PC-9 (cell line): ENCODE measurements at regions not wholly inside any gene's neighbourhood (a gene's known extent, or its start where the extent isn't known, plus 50 kb on each side); places are given as distances from the start of the nearest gene placed in this dataset.
A peak's percentile ranks its signal among the peaks of the same experiment; 100 is the strongest.

Source experiments
- BruUV-seq: library from RNA; stranded (reverse); fragments of 400-500 nt; replicated peaks from 2 replicates; lab custom pipeline; 2021; lab: Mats Ljungman, UMichigan
- CTCF ChIA-PET: fragments of 300-600 bp; sonication (Branson Sonifier 250); formaldehyde crosslinking; loops from one replicate; lab custom pipeline; 2022; ENCODE audit warnings: antibody characterized with exemption; lab: Charles Lee
- POLR2A ChIA-PET: fragments of 300-600 bp; sonication (Branson Sonifier 250); formaldehyde crosslinking; loops from one replicate; lab custom pipeline; 2022; ENCODE audit warnings: antibody characterized with exemption; ENCODE audit not compliant: unreplicated experiment; lab: Charles Lee
- DNase-seq, 2 experiments: peaks; one replicate each; pipeline versions ENCODE4 v3.0.0 to v3.0.0-alpha.2; 2015 to 2022; ENCODE audit warnings: mixed read lengths in 1 of 2
- H2AFZ ChIP-seq: fragments of 200-600 bp; sonication (generic); 2 replicates; pipeline ENCODE4 v1.8.1; 2017; ENCODE audit warnings: antibody characterized with exemption
- H3F3A ChIP-seq: fragments of 200-600 bp; sonication (generic); 2 replicates; pipeline ENCODE4 v1.8.1; 2017; ENCODE audit warnings: antibody characterized with exemption, mild to moderate bottlenecking, low read depth; ENCODE audit not compliant: insufficient read depth
- H3K27ac ChIP-seq: fragments of 200-600 bp; sonication (generic); 2 replicates; pipeline ENCODE4 v1.6.1; 2016; ENCODE audit warnings: mixed run types
- H3K27me3 ChIP-seq: fragments of 200-600 bp; sonication (generic); 2 replicates; pipeline ENCODE4 v1.6.1; 2016; ENCODE audit warnings: low read depth, mixed run types; ENCODE audit not compliant: insufficient read depth
- H3K36me3 ChIP-seq: fragments of 200-600 bp; sonication (generic); 2 replicates; pipeline ENCODE4 v1.6.1; 2016; ENCODE audit warnings: low read depth, mixed run types
- H3K4me1 ChIP-seq: fragments of 200-600 bp; sonication (generic); replicated peaks from 2 replicates; pipeline ENCODE4 v1.6.1; 2016; ENCODE audit warnings: mixed run types; ENCODE audit not compliant: insufficient read depth
- H3K4me2 ChIP-seq: fragments of 200-600 bp; sonication (generic); 2 replicates; pipeline ENCODE4 v1.6.1; 2017; ENCODE audit warnings: mixed run types
- H3K4me3 ChIP-seq: fragments of 200-600 bp; sonication (generic); 2 replicates; pipeline ENCODE4 v1.6.1; 2016; ENCODE audit warnings: mixed run types
- H3K79me2 ChIP-seq: fragments of 200-600 bp; sonication (generic); 2 replicates; pipeline ENCODE4 v1.6.1; 2017; ENCODE audit warnings: low read depth, mixed run types
- H3K9me2 ChIP-seq: fragments of 200-600 bp; sonication (generic); 2 replicates; pipeline ENCODE4 v1.8.1; 2017; ENCODE audit warnings: mild to moderate bottlenecking; ENCODE audit not compliant: insufficient read depth
- H3K9me3 ChIP-seq: fragments of 200-600 bp; sonication (generic); 2 replicates; pipeline ENCODE4 v1.8.1; 2016; ENCODE audit warnings: low read depth; ENCODE audit not compliant: insufficient read depth
- H4K20me1 ChIP-seq: fragments of 200-600 bp; sonication (generic); 2 replicates; pipeline ENCODE4 v1.8.1; 2017; ENCODE audit not compliant: insufficient read depth
- EZH2 ChIP-seq: fragments of 200-600 bp; sonication (generic); IDR thresholded peaks from 2 replicates; pipeline ENCODE4 v1.8.0; 2017; ENCODE audit warnings: antibody characterized with exemption, low read depth
- intact Hi-C: fragments of 100-400 bp; cut with micrococcal nuclease; formaldehyde crosslinking; loops from one replicate; pipeline ENCODE4 v1.10.0; 2022; ENCODE audit not compliant: unreplicated experiment
- TF ChIP-seq, protein P1 (sequence below): fragments of 200-600 bp; sonication (generic); conservative IDR thresholded peaks from 2 replicates; pipeline ENCODE4 v1.6.1; 2017; ENCODE audit warnings: mixed run types, antibody characterized with exemption, mild to moderate bottlenecking, moderate library complexity

- no peaks in the 10 kb centered on the region for H3K9me3 ChIP-seq
- H3K4me1 ChIP-seq, result peaks cover 51% of the 10 kb centered on the region
- intact Hi-C loops, result loop anchor here (1.0 to 10.0 kb wide), 6 partner anchors 22 to 496 kb away; partner anchors contain the start of gene NFIL3
- no peak for DNase-seq
- peak overlapping the region; percentile 20; the same call in 1 of the 2 replicates for H3K4me3 ChIP-seq
- peak overlapping the region; percentile 92 for H3K27ac ChIP-seq
- no peak overlapping the region for H2AFZ ChIP-seq
- ChIA-PET CTCF (no interaction called here), POLR2A (no interaction called here)
- H3K79me2 ChIP-seq, result no peaks in the 10 kb centered on the region
- H4K20me1 ChIP-seq, result no peaks in the 10 kb centered on the region
- no peak for TF ChIP-seq EZH2
- TF ChIP-seq, protein P1, sequence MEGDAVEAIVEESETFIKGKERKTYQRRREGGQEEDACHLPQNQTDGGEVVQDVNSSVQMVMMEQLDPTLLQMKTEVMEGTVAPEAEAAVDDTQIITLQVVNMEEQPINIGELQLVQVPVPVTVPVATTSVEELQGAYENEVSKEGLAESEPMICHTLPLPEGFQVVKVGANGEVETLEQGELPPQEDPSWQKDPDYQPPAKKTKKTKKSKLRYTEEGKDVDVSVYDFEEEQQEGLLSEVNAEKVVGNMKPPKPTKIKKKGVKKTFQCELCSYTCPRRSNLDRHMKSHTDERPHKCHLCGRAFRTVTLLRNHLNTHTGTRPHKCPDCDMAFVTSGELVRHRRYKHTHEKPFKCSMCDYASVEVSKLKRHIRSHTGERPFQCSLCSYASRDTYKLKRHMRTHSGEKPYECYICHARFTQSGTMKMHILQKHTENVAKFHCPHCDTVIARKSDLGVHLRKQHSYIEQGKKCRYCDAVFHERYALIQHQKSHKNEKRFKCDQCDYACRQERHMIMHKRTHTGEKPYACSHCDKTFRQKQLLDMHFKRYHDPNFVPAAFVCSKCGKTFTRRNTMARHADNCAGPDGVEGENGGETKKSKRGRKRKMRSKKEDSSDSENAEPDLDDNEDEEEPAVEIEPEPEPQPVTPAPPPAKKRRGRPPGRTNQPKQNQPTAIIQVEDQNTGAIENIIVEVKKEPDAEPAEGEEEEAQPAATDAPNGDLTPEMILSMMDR, result no peak
- H3K4me2 ChIP-seq, result peak overlapping the region; percentile 72
- no peaks in the 10 kb centered on the region for H3K36me3 ChIP-seq
- no peaks in the 10 kb centered on the region for H3K9me2 ChIP-seq
- H3F3A ChIP-seq, result peaks cover 33% of the 10 kb centered on the region
- no peaks in the 10 kb centered on the region for H3K27me3 ChIP-seq
- no TSS peak for BruUV-seq
Measured at GRCh38 chr9:91038483-91039124, 237.0 kb downstream of the SYK start.

DNA sequence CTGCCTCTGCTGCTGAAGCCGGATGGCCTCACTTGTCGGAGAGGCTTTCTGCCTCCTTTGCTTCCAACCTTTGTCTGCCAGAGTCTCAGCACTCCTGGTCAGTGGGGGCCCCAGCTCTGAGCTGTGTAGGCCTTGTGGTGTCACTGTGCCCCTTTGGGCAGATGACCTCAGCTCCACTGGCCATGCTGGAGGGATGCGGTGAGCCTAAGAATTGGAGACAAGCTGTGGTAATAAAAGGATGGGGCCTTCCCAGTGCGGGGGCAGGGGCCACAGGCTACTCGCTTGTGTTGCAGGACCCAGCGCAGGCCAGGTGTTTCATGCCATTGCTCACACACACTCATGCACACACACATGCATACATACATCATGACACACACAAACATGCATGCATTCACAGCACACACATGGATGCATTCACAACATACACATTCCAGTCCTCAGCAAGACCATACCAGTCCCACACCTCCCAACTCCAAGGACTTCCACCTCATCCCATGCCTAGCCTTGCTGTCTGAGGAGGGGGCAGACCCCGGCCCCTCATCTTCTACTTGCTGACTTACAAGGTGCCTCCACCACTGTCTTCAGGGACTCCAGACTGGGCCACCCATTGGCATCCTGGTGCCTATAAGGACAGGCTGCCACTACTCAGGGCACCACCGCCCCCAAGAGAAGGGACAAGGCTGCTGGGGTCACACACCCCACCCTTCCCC lies 237.7 kb downstream of the SYK start:
- no TSS peak for BruUV-seq
- H3F3A ChIP-seq, result peaks cover 33% of the 10 kb centered on the region
- intact Hi-C loops, result loop anchor here (2.0 to 10.0 kb wide), 4 partner anchors 32 to 496 kb away; no protein-coding TSS in a partner anchor
- H3K9me2 ChIP-seq, result no peaks in the 10 kb centered on the region
- TF ChIP-seq, protein P1, result no peak
- no peak for TF ChIP-seq EZH2
- H3K27me3 ChIP-seq, result no peaks in the 10 kb centered on the region
- no peak overlapping the region for H3K4me3 ChIP-seq
- ChIA-PET POLR2A (no interaction called here), CTCF (no interaction called here)
- no peak overlapping the region for H3K27ac ChIP-seq
- no peak for DNase-seq
- no peaks in the 10 kb centered on the region for H4K20me1 ChIP-seq
- no peaks in the 10 kb centered on the region for H3K9me3 ChIP-seq
- H3K4me2 ChIP-seq, result peak overlapping the region; percentile 72; the same call in 1 of the 2 replicates
- H3K79me2 ChIP-seq, result no peaks in the 10 kb centered on the region
- peaks cover 51% of the 10 kb centered on the region for H3K4me1 ChIP-seq
- H3K36me3 ChIP-seq, result no peaks in the 10 kb centered on the region
- no peak overlapping the region for H2AFZ ChIP-seq

- Histone ChIP-seq H3K27me3 (no peaks in the 10 kb centered on the region), H3K79me2 (no peaks in the 10 kb centered on the region), H2AFZ (no peak overlapping the region), H3K36me3 (no peaks in the 10 kb centered on the region), H3K4me2 (no peak overlapping the region), H3K9me3 (no peaks in the 10 kb centered on the region; the same call in 1 of the 2 replicates), H3K9me2 (no peaks in the 10 kb centered on the region), H3K27ac (no peak overlapping the region), H3F3A (peaks cover 33% of the 10 kb centered on the region), H3K4me3 (no peak overlapping the region), H3K4me1 (peaks cover 46% of the 10 kb centered on the region), H4K20me1 (no peaks in the 10 kb centered on the region)
- no TSS peak for BruUV-seq
- POLR2A ChIA-PET, result interaction anchor here (0.5 kb wide), 1 partner anchor 547 kb away, joined by 9 read pairs; no protein-coding TSS in a partner anchor
- intact Hi-C loops, result loop anchor here (2.0 to 10.0 kb wide), 4 partner anchors 31 to 495 kb away; no protein-coding TSS in a partner anchor
- TF ChIP-seq, protein P1, result no peak
- TF ChIP-seq EZH2, result no peak
- CTCF ChIA-PET, result interaction anchor here (0.6 kb wide), 1 partner anchor 386 kb away, joined by 3 read pairs; no protein-coding TSS in a partner anchor
- DNase-seq, result no peak
Measured at GRCh38 chr9:91039835-91040140, 238.2 kb downstream of the SYK start.
